Parathyroid adenoma (tissue), 2 donors: ENCODE measurements at regions not wholly inside any gene's neighbourhood (a gene's known extent, or its start where the extent isn't known, plus 50 kb on each side); places are given as distances from the start of the nearest gene placed in this dataset.

ENCODE experiments used
- H2AFZ ChIP-seq: fragments of 300-600 bp; sonication (generic); one replicate; pipeline ENCODE4 v1.7.0; 2017; ENCODE audit warnings: antibody characterized with exemption, mild to moderate bottlenecking
- H3K27ac ChIP-seq: fragments of 300-600 bp; sonication (generic); one replicate; pipeline ENCODE4 v1.7.0; 2017
- H3K27me3 ChIP-seq: fragments of 300-600 bp; sonication (generic); one replicate; pipeline ENCODE4 v1.7.0; 2017; ENCODE audit warnings: low read length; ENCODE audit not compliant: control insufficient read depth, insufficient read depth
- H3K36me3 ChIP-seq: fragments of 300-600 bp; sonication (generic); one replicate; pipeline ENCODE4 v1.7.0; 2017; ENCODE audit warnings: low read length; ENCODE audit not compliant: control insufficient read depth, insufficient read depth
- H3K4me1 ChIP-seq: fragments of 300-600 bp; sonication (generic); one replicate; pipeline ENCODE4 v1.7.0; 2017; ENCODE audit warnings: control low read depth
- H3K4me2 ChIP-seq: fragments of 300-600 bp; sonication (generic); one replicate; pipeline ENCODE4 v1.7.0; 2017; ENCODE audit warnings: low read length
- H3K4me3 ChIP-seq: fragments of 300-600 bp; sonication (generic); one replicate; pipeline ENCODE4 v1.7.0; 2017; ENCODE audit warnings: low read depth, low read length
- H3K79me2 ChIP-seq: fragments of 300-600 bp; sonication (generic); one replicate; pipeline ENCODE4 v1.7.0; 2017; ENCODE audit warnings: control low read depth
- H3K9ac ChIP-seq: fragments of 300-600 bp; sonication (generic); one replicate; pipeline ENCODE4 v1.7.0; 2017; ENCODE audit warnings: mild to moderate bottlenecking
- H3K9me3 ChIP-seq: fragments of 300-600 bp; sonication (generic); one replicate; pipeline ENCODE4 v1.7.0; 2017; ENCODE audit warnings: low read length; ENCODE audit not compliant: control insufficient read depth
- CTCF ChIP-seq: fragments of 300-600 bp; sonication (generic); IDR thresholded peaks from one replicate; pipeline ENCODE4 v1.7.0; 2017; ENCODE audit warnings: antibody characterized with exemption, mild to moderate bottlenecking
- donor health status: primary hyperparathyroidism.

DNA sequence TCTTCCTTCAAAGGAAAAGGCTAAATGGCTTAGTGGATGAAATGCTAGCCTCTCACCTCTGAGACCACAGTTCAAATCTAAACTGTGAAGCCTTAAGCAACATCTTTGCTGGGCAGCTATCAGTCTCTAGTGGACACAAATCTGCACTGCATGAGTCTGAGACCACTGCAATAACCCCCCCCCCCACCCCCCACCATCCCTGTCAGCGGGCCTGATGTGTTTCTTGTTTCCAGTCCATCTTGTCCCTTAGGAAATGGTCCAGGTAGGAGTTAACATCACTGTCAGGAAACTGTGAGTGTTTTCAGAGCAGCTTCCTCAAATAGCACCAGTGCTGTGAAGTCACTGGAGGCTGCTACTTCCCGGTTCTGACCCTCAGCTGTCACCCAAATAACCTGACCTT lies 140.6 kb upstream of the TMCO5A start:
- Histone ChIP-seq H3K4me2 (no peak overlapping the region), H3K9me3 (no peaks in the 10 kb centered on the region), H3K79me2 (no peaks in the 10 kb centered on the region), H3K4me1 (no peaks in the 10 kb centered on the region), H3K27ac (no peak overlapping the region), H3K4me3 (no peak overlapping the region), H2AFZ (no peak overlapping the region), H3K36me3 (no peaks in the 10 kb centered on the region), H3K9ac (no peak overlapping the region), H3K27me3 (no peaks in the 10 kb centered on the region)
- TF ChIP-seq CTCF: no peak

DNA sequence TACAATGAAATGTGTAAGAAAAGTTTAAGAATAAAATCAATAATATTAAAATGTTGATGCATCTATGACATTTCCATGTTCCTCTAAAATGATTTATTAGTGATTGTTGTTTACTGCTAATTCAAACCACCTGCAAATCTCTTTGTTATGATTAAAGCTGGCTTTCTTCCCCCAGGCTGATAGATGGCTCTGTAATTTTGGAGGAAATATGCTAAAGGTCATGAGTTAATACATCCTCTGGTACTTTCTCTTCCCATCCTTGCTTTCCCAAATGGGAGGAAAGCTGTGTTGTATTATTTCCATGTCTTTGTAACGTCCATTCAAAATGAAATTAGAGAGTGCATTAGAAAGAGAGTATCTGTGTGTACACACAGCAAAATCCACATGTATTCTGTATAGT lies 139.5 kb upstream of the TMCO5A start:
- Histone ChIP-seq H3K36me3 (no peaks in the 10 kb centered on the region), H3K27ac (no peak overlapping the region), H3K9ac (no peak overlapping the region), H2AFZ (no peak overlapping the region), H3K9me3 (no peaks in the 10 kb centered on the region), H3K4me3 (no peak overlapping the region), H3K4me1 (no peaks in the 10 kb centered on the region), H3K79me2 (no peaks in the 10 kb centered on the region), H3K27me3 (no peaks in the 10 kb centered on the region), H3K4me2 (no peak overlapping the region)
- no peak for TF ChIP-seq CTCF

DNA sequence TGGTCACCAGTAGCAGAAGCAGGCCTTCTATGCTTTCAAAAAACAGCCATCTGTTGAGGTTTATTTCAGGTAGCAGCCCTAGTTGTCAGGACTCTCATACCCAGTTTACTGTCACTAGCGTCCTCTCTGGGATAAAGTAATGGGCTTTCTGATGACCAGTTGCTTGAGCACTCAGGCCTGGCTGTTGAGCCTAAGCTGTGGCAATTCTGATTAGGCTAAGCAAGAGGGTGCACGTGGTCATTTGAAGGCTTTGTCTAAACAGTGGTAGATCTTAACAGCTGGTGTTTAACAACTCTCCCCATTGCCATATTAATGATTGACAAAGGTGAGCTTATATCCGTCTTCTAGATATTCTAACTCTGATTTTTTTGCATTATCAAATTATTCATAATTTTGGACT lies 132.9 kb upstream of the TMCO5A start:
- Histone ChIP-seq H3K9ac (no peak overlapping the region), H3K9me3 (no peaks in the 10 kb centered on the region), H3K27me3 (no peaks in the 10 kb centered on the region), H3K27ac (no peak overlapping the region), H3K4me3 (no peak overlapping the region), H2AFZ (no peak overlapping the region), H3K36me3 (no peaks in the 10 kb centered on the region), H3K4me2 (no peak overlapping the region), H3K4me1 (no peaks in the 10 kb centered on the region), H3K79me2 (no peaks in the 10 kb centered on the region)
- TF ChIP-seq CTCF: no peak

- Histone ChIP-seq H3K79me2 (no peaks in the 10 kb centered on the region), H3K27me3 (no peaks in the 10 kb centered on the region), H3K9me3 (no peaks in the 10 kb centered on the region), H3K4me1 (no peaks in the 10 kb centered on the region), H2AFZ (no peak overlapping the region), H3K4me3 (no peak overlapping the region), H3K36me3 (no peaks in the 10 kb centered on the region), H3K27ac (no peak overlapping the region), H3K9ac (no peak overlapping the region), H3K4me2 (no peak overlapping the region)
- TF ChIP-seq CTCF: no peak
Observed at GRCh38 chr15:37806808-37807207, 127.6 kb upstream of the TMCO5A start.

DNA sequence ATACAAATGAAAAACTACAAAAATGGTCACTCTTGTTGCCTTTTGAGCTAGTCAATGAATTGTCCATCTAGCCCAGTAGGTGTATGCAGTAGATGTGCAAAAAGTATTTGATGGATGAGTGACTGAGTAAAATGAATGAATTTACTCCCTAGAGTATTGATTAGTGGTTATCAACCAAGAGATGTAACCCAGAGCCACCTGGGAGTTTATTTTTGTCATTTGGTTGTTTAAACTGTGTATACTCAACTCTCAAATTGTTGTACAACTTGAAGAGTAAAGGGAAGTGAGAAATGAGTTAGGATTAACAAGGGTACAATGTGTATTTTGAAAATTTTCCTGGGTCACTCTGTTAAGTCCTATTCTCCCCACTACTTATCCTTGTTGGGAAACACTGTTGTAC lies 124.1 kb upstream of the TMCO5A start:
- no peaks in the 10 kb centered on the region for H3K36me3 ChIP-seq
- no peaks in the 10 kb centered on the region for H3K79me2 ChIP-seq
- H3K4me1 ChIP-seq: no peaks in the 10 kb centered on the region
- H2AFZ ChIP-seq: no peak overlapping the region
- no peak overlapping the region for H3K9ac ChIP-seq
- no peak overlapping the region for H3K27ac ChIP-seq
- no peak overlapping the region for H3K4me3 ChIP-seq
- no peaks in the 10 kb centered on the region for H3K27me3 ChIP-seq
- H3K4me2 ChIP-seq: no peak overlapping the region
- TF ChIP-seq CTCF: no peak
- no peaks in the 10 kb centered on the region for H3K9me3 ChIP-seq
